Cardiac fibroblast (primary cell): ENCODE measurements at regions not wholly inside any gene's neighbourhood (a gene's known extent, or its start where the extent isn't known, plus 50 kb on each side); places are given as distances from the start of the nearest gene placed in this dataset.

Experiments used
- DNase-seq, 2 donors: peaks; one replicate each; pipeline versions ENCODE4 v3.0.0 to v3.0.0-alpha.2; 2010; ENCODE audit warnings: low read depth in 2 of 2
- H3K4me3 ChIP-seq, 2 donors: replicated peaks in 1 of 2; 1 replicate in 1 of 2; 2 replicates in 1 of 2; pipeline ENCODE4 v1.5.1; 2011; ENCODE audit warnings: low read depth in 2 of 2, low read length in 2 of 2, mild to moderate bottlenecking in 2 of 2, moderate library complexity in 1 of 2
- TF ChIP-seq, protein P1 (sequence below): IDR thresholded peaks from one replicate; pipeline ENCODE4 v1.5.1; 2011; ENCODE audit warnings: low read depth, mild to moderate bottlenecking, low read length, inconsistent platforms

DNA sequence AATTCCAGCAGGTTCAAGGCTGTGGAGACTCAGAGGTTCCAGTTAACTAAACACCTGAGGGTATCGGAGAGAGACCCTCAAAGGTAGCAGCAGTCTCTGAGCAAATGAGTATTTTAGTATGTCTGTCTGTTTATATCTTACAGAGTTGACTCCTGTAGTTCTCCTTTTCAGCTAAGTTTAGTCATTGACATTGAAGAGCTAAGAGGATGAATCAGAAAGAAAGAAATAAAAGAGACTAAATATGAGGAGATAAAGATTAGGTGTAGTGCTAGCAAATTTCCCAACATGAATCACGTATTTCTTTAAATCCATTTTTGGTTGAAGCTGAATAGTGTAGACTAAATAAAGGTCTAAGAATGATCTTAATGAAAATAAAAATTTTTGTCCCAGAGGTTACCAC lies 474.0 kb upstream of the RGMB start:
- TF ChIP-seq, protein P1, sequence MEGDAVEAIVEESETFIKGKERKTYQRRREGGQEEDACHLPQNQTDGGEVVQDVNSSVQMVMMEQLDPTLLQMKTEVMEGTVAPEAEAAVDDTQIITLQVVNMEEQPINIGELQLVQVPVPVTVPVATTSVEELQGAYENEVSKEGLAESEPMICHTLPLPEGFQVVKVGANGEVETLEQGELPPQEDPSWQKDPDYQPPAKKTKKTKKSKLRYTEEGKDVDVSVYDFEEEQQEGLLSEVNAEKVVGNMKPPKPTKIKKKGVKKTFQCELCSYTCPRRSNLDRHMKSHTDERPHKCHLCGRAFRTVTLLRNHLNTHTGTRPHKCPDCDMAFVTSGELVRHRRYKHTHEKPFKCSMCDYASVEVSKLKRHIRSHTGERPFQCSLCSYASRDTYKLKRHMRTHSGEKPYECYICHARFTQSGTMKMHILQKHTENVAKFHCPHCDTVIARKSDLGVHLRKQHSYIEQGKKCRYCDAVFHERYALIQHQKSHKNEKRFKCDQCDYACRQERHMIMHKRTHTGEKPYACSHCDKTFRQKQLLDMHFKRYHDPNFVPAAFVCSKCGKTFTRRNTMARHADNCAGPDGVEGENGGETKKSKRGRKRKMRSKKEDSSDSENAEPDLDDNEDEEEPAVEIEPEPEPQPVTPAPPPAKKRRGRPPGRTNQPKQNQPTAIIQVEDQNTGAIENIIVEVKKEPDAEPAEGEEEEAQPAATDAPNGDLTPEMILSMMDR: no peak
- DNase-seq: no peak
- H3K4me3 ChIP-seq: no peak overlapping the region

DNA sequence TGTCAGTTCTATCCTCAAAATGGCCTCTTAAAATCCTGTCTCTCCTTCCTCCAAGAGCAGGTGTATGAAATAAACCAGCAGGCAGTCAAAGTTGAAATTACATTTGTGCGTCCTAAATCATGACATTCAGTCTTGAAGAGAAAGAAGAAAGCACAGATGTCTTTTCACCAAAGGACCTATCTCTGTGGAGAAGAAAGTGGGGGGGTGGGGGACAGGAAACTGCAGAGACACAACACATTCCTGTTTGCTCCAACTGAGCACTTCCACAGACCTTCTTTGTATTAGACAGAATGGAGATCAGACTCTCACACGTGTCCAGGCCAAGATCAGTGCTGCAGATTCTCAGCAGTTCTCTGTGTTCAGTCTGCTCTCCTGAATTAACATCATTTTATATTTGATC lies 471.9 kb upstream of the RGMB start:
- TF ChIP-seq, protein P1: no peak
- H3K4me3 ChIP-seq: no peak overlapping the region
- DNase-seq: no peak

DNA sequence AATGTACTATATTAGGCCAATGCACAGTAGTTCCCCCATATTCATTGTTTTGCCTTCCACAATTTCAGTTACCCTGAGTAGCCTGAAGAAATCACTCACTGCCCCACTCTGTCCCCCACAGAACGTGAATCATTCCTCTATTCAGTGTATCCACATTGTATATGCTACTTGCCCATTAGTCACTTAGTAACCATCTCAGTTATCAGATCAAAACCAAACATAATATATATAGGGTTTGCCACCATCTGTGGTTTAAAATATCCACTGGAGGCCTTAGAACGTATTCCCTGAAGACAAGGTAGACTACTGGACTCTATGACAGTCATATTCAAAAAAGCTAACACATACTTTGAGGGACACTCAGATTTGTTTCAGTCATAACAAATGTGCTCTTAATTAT lies 465.7 kb upstream of the RGMB start:
- peak; percentile 35 to 90 for DNase-seq
- no peak overlapping the region for H3K4me3 ChIP-seq
- TF ChIP-seq, protein P1: no peak

DNA sequence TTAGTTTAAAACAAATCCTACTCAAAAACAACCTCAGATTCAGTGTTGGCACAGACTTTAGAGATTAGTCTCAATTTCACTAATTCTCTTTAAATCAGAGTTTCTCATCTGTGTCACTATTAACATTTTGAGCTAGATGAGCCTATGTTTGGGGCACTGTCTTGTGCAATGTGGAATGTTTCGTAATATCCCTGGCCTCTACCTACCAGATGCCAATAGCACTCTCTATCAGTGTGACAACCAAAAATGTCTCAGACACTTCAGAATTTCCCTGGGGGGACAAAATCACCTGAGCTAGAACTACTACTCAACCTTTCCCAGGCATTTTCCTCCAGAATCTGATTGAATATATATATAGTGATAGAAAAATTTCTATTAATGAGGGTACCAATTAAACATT lies 465.2 kb upstream of the RGMB start:
- DNase-seq: no peak
- H3K4me3 ChIP-seq: no peak overlapping the region
- TF ChIP-seq, protein P1: no peak

- DNase-seq: peak in 1 of 2 donors; percentile 63
- TF ChIP-seq, protein P1: no peak
- H3K4me3 ChIP-seq: no peak overlapping the region
These were observed 464.5 kb upstream of the RGMB start for GRCh38 chr5:98308960-98309359.

GRCh38 chr5:98309785-98310598 lies 463.5 kb upstream of the RGMB start:
- DNase-seq: peak; percentile 80 to 100
- no peak overlapping the region for H3K4me3 ChIP-seq
- TF ChIP-seq, protein P1: no peak
